ENCODE measurements at regions not wholly inside any gene's neighbourhood (a gene's known extent, or its start where the extent isn't known, plus 50 kb on each side); places are given as distances from the start of the nearest gene placed in this dataset.

DNA sequence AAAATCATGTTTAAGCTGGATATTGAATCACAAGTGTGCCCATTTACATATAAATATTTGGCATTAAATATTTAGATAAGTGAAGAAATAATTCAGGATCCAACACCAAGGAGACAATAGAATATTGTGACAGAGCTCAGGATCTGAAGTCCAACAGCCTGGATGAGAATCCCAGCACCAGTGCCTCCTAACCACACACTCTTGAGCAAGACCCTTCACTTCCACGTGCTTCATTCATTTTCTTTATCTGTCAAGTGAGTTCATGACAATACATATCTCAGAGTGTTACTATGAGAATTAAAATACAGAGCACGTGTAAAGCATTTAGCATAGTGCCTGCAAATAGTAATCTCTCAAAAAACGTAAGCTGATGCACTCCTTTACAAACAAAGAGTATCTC, 78.4 kb upstream of the IKZF1 start:
- no peak for TF ChIP-seq KAT7 (CRISPR knock-in tag; IDR thresholded peaks at IDR 0.05; ENCODE audit: borderline replicate concordance)
- TF ChIP-seq, protein P1, sequence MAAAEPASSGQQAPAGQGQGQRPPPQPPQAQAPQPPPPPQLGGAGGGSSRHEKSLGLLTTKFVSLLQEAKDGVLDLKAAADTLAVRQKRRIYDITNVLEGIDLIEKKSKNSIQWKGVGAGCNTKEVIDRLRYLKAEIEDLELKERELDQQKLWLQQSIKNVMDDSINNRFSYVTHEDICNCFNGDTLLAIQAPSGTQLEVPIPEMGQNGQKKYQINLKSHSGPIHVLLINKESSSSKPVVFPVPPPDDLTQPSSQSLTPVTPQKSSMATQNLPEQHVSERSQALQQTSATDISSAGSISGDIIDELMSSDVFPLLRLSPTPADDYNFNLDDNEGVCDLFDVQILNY (CRISPR knock-in tag; IDR thresholded peaks at IDR 0.05), result no peak
